ENCODE measurements at regions not wholly inside any gene's neighbourhood (a gene's known extent, or its start where the extent isn't known, plus 50 kb on each side); places are given as distances from the start of the nearest gene placed in this dataset.

DNA sequence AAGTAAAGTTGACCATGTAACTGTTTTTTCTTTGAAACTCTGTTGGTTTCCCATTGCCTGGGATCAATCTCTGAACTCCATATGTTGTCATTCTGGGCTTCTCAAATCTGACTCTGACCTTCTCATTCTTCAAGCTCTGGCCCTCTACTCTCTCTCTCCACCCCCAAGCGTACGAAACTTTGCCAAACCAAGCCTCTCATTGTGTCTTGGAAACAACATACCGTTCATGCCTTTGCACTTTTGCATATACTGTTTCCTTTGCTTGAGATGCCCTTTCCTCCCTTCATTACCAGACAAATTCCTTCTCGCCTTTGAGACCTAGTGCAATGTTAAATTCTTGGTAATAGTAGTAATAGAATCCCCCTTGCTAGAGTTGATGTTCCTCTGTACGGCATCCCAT is 113.7 kb downstream of the OLFM4 start:
- no peak overlapping the region for H3K4me3 ChIP-seq (ENCODE audit: low read depth, low read length)
- no peak for DNase-seq (ENCODE audit: low read depth)
- TF ChIP-seq, protein P1, sequence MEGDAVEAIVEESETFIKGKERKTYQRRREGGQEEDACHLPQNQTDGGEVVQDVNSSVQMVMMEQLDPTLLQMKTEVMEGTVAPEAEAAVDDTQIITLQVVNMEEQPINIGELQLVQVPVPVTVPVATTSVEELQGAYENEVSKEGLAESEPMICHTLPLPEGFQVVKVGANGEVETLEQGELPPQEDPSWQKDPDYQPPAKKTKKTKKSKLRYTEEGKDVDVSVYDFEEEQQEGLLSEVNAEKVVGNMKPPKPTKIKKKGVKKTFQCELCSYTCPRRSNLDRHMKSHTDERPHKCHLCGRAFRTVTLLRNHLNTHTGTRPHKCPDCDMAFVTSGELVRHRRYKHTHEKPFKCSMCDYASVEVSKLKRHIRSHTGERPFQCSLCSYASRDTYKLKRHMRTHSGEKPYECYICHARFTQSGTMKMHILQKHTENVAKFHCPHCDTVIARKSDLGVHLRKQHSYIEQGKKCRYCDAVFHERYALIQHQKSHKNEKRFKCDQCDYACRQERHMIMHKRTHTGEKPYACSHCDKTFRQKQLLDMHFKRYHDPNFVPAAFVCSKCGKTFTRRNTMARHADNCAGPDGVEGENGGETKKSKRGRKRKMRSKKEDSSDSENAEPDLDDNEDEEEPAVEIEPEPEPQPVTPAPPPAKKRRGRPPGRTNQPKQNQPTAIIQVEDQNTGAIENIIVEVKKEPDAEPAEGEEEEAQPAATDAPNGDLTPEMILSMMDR (IDR thresholded peaks at IDR 0.05; ENCODE audit: insufficient read depth, low read depth, low read length) = no peak

DNA sequence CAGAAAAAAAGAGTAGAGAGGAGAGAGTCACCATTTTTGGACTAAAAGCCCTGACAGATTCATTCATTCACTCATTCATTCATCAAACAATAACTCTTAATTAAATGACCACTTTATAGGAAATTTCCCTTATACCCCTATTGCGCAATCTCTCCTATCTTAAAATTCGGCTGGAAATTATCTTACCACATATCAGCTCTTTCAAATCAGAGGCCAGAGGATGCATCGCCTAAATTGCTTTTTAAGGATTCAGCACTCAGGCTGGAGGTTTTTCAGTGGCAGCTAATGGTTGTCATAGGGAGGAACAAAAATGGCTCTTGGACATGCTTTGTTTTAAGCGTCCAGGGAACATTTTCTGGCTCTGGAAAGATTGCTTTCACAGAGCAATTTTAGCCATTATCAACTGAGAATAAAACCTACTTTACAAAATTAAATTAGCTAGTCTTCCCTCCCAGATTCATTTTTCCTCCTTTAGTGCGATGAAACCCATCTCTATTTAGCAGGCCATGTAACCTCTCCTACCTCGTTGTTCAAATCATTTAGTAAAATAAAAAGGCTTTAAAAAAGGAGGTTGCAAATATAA is 115.2 kb downstream of the OLFM4 start:
- H3K4me3 ChIP-seq (ENCODE audit: low read depth, low read length) = no peak overlapping the region
- TF ChIP-seq, protein P1 (IDR thresholded peaks at IDR 0.05; ENCODE audit: insufficient read depth, low read depth, low read length) = no peak
- no peak for DNase-seq (ENCODE audit: low read depth)

DNA sequence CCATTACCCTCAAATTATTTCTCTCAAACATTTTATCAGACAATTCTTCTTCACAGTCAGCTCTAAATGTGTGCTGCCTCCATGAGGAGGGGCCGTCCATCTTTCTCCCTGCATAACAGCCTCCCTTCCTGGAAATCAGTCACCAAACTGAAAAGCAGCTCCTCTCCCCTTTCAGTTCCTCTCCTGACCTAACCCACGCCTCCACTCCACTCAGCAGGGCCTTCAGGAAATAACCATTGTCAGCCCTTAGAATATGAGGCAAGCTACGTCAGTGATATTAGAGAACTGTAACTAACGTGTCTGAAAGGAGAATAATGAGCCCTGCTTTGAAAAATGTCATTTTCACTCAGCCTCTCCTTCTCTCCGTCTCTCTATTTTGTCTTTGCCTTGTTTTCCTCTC is 116.2 kb downstream of the OLFM4 start:
- no peak for DNase-seq (ENCODE audit: low read depth)
- no peak overlapping the region for H3K4me3 ChIP-seq (ENCODE audit: low read depth, low read length)
- TF ChIP-seq, protein P1 (IDR thresholded peaks at IDR 0.05; ENCODE audit: insufficient read depth, low read depth, low read length) = no peak

DNA sequence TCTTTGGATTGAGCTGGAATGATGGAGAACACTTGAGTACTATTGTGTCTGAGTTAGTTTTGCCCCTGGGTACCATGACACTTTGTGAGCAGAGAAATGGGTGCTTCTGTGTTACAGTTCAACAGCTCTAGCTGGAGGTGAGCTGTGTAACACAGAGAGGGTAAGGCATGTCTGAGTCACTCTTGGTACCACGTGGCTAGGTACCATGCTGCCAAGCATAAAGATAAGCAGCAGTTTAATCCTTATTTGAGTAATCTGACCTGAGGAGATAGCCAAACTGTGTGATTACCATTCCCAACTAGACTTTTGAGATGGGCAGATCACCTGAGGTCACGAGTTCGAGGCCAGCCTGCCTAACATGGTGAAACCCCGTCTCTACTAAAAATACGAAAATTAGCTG is 122.0 kb downstream of the OLFM4 start:
- DNase-seq (ENCODE audit: low read depth) = no peak
- TF ChIP-seq, protein P1 (IDR thresholded peaks at IDR 0.05; ENCODE audit: insufficient read depth, low read depth, low read length) = no peak
- no peak overlapping the region for H3K4me3 ChIP-seq (ENCODE audit: low read depth, low read length)

DNA sequence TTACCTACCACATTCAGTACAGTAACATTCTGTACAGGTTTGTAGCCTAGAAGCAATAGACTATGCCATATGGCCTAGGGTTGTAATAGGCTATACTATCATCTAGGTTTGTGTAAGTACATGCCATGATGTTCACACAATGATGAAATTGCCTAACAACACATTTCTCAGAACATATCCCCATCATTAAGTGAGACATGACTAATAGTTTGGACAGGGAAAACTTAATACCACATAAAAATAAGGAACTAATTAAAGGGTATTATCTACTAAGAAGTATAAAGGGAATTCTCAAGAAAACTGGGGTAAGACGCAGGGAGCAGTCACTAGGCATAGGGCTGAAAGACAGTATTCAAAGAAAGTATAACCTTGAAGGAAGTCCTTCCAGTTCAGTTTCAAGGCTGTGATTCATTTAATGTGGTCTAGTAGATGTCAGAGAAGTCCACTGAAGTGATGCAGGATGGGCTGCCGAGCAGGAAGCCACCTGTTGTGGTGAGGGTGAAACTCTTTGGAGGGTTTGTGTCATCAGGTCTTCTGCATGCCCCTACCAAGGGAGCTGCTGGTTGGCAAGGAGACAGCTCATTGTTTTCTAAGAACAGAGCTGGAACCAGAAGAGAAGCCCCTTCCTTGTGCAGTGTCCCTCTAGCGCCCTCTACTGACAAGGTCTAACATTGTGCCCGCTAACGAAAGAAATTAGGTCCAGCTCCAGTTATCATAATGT is 122.9 kb downstream of the OLFM4 start:
- H3K4me3 ChIP-seq (ENCODE audit: low read depth, low read length) = no peak overlapping the region
- peak; percentile 1 for DNase-seq (ENCODE audit: low read depth)
- TF ChIP-seq, protein P1 (IDR thresholded peaks at IDR 0.05; ENCODE audit: insufficient read depth, low read depth, low read length) = no peak

DNA sequence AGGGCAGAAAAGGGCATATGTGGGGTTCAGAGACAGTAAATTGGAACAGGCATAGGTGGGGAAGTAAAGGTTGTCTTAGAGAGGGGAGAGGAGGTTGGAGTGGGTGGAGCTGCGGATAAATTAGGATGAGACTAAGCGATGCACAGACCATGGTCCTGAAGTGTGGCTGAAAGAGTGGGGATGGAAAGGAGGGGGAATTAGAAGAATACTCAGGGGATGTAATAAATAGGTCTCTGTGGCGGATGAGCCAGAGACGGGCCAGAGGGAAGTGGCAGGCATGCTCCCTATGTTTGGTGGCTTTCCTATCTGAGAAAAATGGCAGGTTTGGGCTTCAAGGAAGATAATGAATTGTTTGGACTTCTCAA is 123.4 kb downstream of the OLFM4 start:
- H3K4me3 ChIP-seq (ENCODE audit: low read depth, low read length) = no peak overlapping the region
- TF ChIP-seq, protein P1 (IDR thresholded peaks at IDR 0.05; ENCODE audit: insufficient read depth, low read depth, low read length) = no peak
- no peak for DNase-seq (ENCODE audit: low read depth)

DNA sequence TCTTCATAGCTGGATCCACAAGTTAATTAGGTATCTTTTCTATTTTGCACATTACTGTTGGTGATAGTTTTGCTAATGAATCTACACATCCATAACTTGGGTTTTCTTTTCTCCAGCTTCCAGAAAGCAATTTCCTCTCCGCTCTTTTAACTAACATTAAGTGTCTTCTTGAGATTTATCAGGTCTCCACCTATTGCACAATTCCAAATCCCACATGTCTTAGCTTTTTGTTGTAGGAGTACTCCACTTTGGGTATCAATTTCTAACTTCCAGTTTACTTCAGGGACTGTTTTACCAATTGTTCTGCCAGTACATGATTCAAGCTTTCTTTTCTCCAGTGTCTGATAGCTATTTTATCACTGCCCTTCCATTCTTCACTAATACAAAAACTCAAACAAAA is 129.6 kb downstream of the OLFM4 start:
- H3K4me3 ChIP-seq (ENCODE audit: low read depth, low read length) = no peak overlapping the region
- DNase-seq (ENCODE audit: low read depth) = no peak
- TF ChIP-seq, protein P1 (IDR thresholded peaks at IDR 0.05; ENCODE audit: insufficient read depth, low read depth, low read length) = no peak
